GM10266 (cell line): ENCODE measurements at regions not wholly inside any gene's neighbourhood (a gene's known extent, or its start where the extent isn't known, plus 50 kb on each side); places are given as distances from the start of the nearest gene placed in this dataset.

Source experiments
- DNase-seq: peaks from one replicate; pipeline ENCODE4 v3.0.0; 2012; ENCODE audit errors: extremely low spot score
- CTCF ChIP-seq: IDR thresholded peaks from 2 replicates; pipeline ENCODE4 v1.5.1; 2012; ENCODE audit warnings: mild to moderate bottlenecking, low read depth; ENCODE audit not compliant: control insufficient read depth, insufficient read depth; ENCODE audit errors: missing control alignments

GRCh38 chr17:15154618-15155017 lies 110.5 kb downstream of the PMP22 start:
- DNase-seq = no peak
- no peak for TF ChIP-seq CTCF

DNA sequence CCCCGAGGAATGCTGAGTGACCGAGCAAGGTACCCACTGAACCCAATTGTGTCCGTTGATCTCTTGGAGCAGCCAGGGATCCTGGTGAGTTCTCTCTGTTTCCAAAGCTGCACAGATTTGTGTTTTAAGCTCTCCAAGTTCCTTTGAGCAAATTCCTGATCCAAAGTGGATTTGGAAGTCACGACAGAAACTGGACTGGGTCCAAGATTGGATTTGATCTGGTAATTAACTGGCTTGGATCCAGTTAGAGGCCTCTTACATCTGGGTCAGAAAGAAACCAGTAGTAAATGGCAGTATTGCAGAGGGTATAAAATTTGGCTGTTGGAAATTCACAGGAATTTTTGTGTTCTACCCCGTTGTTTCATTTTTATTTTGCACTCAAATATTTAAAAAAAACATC lies 119.5 kb downstream of the PMP22 start:
- DNase-seq = no peak
- no peak for TF ChIP-seq CTCF

- no peak for TF ChIP-seq CTCF
- DNase-seq = no peak
These were observed 121.6 kb downstream of the PMP22 start for GRCh38 chr17:15143524-15143923.

DNA sequence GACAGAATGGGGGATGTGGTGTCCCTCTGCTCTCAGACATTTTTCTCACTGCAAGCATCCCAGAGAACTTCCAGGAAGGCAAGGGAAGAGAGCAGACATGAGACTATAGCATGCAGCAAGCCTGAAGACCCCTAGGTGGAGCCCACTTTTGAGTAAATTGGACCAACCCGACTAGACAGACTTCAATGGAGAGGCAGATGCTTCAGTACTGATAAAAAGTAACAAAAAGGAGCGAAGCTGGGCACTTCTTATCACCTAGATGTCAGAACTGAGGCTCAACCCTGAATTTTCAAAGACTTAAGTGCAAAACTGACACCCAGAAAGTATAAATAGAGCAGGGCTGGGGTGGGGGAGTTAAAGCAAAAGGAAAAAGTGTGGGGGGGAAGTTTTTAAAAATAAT lies 130.8 kb downstream of the PMP22 start:
- TF ChIP-seq CTCF = no peak
- no peak for DNase-seq

GRCh38 chr17:15133826-15134225 lies 131.3 kb downstream of the PMP22 start:
- no peak for TF ChIP-seq CTCF
- DNase-seq = no peak

DNA sequence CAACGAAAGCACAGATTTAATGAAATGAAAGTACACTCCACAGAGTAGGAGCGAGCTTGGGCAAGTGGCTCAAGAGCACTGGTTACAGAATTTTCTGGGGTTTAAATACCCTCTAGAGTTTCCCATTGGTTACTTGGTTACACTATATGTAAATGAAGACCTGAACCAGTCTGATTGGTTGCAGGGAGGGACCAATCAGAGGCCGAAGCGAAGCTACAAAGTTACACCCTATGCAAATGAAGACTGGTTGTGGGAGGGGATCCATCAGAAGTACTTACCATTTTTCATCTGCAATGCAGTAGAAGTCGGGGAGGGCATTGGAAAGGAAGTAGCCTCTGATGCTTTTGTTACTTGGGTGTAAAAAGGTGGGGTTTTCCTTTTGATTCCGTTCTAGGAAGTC lies 132.0 kb downstream of the PMP22 start:
- no peak for DNase-seq
- TF ChIP-seq CTCF = no peak

GRCh38 chr17:15130426-15130825 lies 134.7 kb downstream of the PMP22 start:
- no peak for DNase-seq
- no peak for TF ChIP-seq CTCF
